NT2/D1 (cell line): ENCODE measurements at regions not wholly inside any gene's neighbourhood (a gene's known extent, or its start where the extent isn't known, plus 50 kb on each side); places are given as distances from the start of the nearest gene placed in this dataset.

Source experiments
- SUZ12 ChIP-seq: IDR thresholded peaks from 2 replicates; pipeline ENCODE4 v1.6.1; 2011; ENCODE audit not compliant: insufficient read length, insufficient read depth; ENCODE audit errors: extremely low read depth
- YY1 ChIP-seq: IDR thresholded peaks from 2 replicates; pipeline ENCODE4 v1.6.1; 2011; ENCODE audit not compliant: insufficient read length, insufficient read depth
- ZNF274 ChIP-seq: IDR thresholded peaks from 2 replicates; pipeline ENCODE4 v1.6.1; 2011; ENCODE audit warnings: mild to moderate bottlenecking, low read depth, low read length

DNA sequence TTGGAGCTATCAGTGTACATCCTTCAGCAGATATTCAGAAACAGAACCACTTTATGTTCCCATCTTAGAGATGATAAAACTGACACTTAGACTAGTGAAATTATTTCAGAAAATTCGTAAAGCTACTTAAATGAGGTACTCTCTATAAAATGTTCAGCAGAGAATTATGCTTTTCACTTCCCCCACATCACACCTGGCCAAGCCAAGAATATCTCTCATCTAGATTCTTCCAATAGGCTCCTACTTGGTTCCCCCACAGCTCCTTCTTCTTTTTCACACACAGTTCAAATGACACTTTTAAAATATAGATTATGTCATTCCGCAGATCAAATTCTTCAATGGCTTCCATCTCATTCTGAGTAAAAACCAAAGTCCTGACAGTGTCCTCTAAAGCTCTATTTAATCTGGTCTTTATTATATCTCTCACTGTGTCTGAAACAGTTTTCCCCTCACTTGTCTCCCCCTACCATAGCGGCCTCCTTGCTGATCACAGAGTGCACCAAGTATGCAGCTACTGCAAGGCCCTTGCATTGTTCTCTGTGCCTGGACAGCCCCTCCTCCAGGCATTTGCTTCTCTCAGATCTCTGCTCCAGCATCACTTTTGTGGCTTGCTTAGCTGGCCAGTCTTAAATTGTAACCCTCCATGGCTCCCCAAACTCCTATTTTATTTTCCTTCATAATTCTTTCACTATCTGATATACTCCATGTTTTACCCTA, 736.8 kb upstream of the USP15 start:
- no peak for TF ChIP-seq SUZ12
- no peak for TF ChIP-seq ZNF274
- no peak for TF ChIP-seq YY1
